HG03045 (cell line): ENCODE measurements at regions not wholly inside any gene's neighbourhood (a gene's known extent, or its start where the extent isn't known, plus 50 kb on each side); places are given as distances from the start of the nearest gene placed in this dataset.

Source experiments
- ATAC-seq: cut with Tn5 transposase; IDR thresholded peaks from one replicate; pipeline ENCODE4 v1.9.1; 2021; ENCODE audit warnings: mild to moderate bottlenecking, moderate library complexity; ENCODE audit not compliant: unreplicated experiment

GRCh38 chrX:149275836-149276235, 229.3 kb downstream of the IDS start:
- ATAC-seq: no peak

GRCh38 chrX:149274516-149275105, 230.5 kb downstream of the IDS start:
- ATAC-seq: no peak

- ATAC-seq: no peak
These were observed 232.2 kb downstream of the IDS start for GRCh38 chrX:149272690-149273463.

- ATAC-seq: peak; percentile 83
These were observed 237.0 kb downstream of the IDS start for GRCh38 chrX:149267878-149268813.

GRCh38 chrX:149262086-149262485, 243.0 kb downstream of the IDS start:
- no peak for ATAC-seq

GRCh38 chrX:149259241-149259640, 245.9 kb downstream of the IDS start:
- ATAC-seq: no peak

GRCh38 chrX:149255860-149256259, 249.2 kb downstream of the IDS start:
- no peak for ATAC-seq

GRCh38 chrX:149248073-149248625, 257.0 kb downstream of the IDS start:
- ATAC-seq: no peak

GRCh38 chrX:149230689-149231088, 274.4 kb downstream of the IDS start:
- no peak for ATAC-seq

GRCh38 chrX:149223854-149224253, 281.3 kb downstream of the IDS start:
- no peak for ATAC-seq

GRCh38 chrX:149222040-149222439, 283.1 kb downstream of the IDS start:
- ATAC-seq: no peak

GRCh38 chrX:149221230-149221629, 283.9 kb downstream of the IDS start:
- no peak for ATAC-seq

GRCh38 chrX:149213264-149213663, 291.8 kb downstream of the IDS start:
- no peak for ATAC-seq

GRCh38 chrX:149208307-149208706, 296.8 kb downstream of the IDS start:
- ATAC-seq: no peak

- no peak for ATAC-seq
These were observed 297.6 kb downstream of the IDS start for GRCh38 chrX:149207518-149207917.

- ATAC-seq: no peak
These were observed 299.2 kb downstream of the IDS start for GRCh38 chrX:149205937-149206336.

GRCh38 chrX:149205081-149205480, 300.0 kb downstream of the IDS start:
- no peak for ATAC-seq

- ATAC-seq: no peak
These were observed 305.4 kb downstream of the IDS start for GRCh38 chrX:149199734-149200133.

- ATAC-seq: peak; percentile 84
These were observed 305.9 kb downstream of the IDS start for GRCh38 chrX:149198980-149199732.

GRCh38 chrX:149185087-149185486, 320.0 kb downstream of the IDS start:
- no peak for ATAC-seq
